ENCODE measurements at regions not wholly inside any gene's neighbourhood (a gene's known extent, or its start where the extent isn't known, plus 50 kb on each side); places are given as distances from the start of the nearest gene placed in this dataset.

DNA sequence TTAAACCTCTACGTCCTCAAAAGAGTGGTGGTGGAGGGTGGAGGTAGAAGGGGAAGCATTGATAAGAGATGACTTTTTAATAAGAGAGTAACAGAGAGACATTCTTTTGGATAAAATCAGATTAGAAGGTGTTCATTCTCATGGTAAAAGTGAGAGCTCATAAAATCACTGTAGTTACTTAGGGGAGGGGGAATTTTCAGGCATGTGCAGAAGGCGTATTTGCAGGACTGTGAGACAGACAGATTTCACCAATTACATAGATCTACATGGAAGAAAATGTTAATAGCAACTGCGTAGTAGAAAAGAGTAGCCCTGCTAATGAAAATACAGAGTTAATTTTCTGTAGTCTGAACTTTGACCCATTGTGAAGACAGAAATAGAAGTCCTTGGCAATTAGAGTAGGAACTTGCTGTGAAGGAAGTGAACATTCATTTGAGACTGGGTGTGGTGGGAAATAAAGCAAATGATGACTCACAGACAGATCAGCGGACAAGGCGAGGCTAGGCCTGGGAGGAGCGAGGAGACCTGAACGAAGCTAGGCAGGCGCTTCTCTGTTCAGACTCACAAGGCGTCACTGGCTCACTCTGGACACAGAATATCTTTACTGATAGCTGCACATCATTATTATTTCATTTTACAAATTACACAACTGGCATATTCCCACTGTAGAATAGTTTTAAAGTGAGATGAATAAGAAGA, 57.2 kb upstream of the FAM9C start:
- Histone ChIP-seq H3K36me3 (no peaks in the 10 kb centered on the region), H3K9me3 (no peaks in the 10 kb centered on the region), H3K4me3 (ENCODE audit: low read depth, low read length) (no peak overlapping the region), H3K4me1 (no peaks in the 10 kb centered on the region), H3K27me3 (no peaks in the 10 kb centered on the region)
- DNase-seq = no peak
- TF ChIP-seq, protein P1, sequence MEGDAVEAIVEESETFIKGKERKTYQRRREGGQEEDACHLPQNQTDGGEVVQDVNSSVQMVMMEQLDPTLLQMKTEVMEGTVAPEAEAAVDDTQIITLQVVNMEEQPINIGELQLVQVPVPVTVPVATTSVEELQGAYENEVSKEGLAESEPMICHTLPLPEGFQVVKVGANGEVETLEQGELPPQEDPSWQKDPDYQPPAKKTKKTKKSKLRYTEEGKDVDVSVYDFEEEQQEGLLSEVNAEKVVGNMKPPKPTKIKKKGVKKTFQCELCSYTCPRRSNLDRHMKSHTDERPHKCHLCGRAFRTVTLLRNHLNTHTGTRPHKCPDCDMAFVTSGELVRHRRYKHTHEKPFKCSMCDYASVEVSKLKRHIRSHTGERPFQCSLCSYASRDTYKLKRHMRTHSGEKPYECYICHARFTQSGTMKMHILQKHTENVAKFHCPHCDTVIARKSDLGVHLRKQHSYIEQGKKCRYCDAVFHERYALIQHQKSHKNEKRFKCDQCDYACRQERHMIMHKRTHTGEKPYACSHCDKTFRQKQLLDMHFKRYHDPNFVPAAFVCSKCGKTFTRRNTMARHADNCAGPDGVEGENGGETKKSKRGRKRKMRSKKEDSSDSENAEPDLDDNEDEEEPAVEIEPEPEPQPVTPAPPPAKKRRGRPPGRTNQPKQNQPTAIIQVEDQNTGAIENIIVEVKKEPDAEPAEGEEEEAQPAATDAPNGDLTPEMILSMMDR (IDR thresholded peaks at IDR 0.05; ENCODE audit: low read depth, low read length) = no peak

- DNase-seq = no peak
- H3K9me3 ChIP-seq = no peaks in the 10 kb centered on the region
- TF ChIP-seq, protein P1 (IDR thresholded peaks at IDR 0.05; ENCODE audit: low read depth, low read length) = no peak
- no peak overlapping the region for H3K4me3 ChIP-seq (ENCODE audit: low read depth, low read length)
- H3K27me3 ChIP-seq = no peaks in the 10 kb centered on the region
- no peaks in the 10 kb centered on the region for H3K4me1 ChIP-seq
- no peaks in the 10 kb centered on the region for H3K36me3 ChIP-seq
These were observed 54.7 kb upstream of the FAM9C start for GRCh38 chrX:13099121-13099520.

DNA sequence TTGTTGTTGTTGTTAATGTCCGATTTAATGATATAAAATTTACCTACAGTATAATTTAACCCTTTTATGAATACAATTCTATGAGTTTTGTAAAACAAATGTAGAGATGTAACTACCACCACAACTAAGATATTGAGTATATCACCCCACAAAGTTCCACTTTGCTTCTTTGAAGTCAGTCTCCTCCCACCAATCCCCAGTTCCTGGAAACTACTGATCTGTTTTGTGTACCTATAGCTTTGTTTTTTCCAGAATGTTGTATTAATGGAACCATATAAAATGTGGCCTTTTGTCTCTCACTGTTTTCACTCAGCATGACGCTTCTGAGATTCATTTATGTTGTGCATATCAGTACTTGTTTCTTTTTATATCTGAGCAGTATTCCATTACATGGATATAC, 52.3 kb upstream of the FAM9C start:
- Histone ChIP-seq H3K9me3 (no peaks in the 10 kb centered on the region), H3K36me3 (no peaks in the 10 kb centered on the region), H3K4me3 (ENCODE audit: low read depth, low read length) (no peak overlapping the region), H3K27me3 (no peaks in the 10 kb centered on the region), H3K4me1 (no peaks in the 10 kb centered on the region)
- no peak for DNase-seq
- TF ChIP-seq, protein P1 (IDR thresholded peaks at IDR 0.05; ENCODE audit: low read depth, low read length) = no peak

DNA sequence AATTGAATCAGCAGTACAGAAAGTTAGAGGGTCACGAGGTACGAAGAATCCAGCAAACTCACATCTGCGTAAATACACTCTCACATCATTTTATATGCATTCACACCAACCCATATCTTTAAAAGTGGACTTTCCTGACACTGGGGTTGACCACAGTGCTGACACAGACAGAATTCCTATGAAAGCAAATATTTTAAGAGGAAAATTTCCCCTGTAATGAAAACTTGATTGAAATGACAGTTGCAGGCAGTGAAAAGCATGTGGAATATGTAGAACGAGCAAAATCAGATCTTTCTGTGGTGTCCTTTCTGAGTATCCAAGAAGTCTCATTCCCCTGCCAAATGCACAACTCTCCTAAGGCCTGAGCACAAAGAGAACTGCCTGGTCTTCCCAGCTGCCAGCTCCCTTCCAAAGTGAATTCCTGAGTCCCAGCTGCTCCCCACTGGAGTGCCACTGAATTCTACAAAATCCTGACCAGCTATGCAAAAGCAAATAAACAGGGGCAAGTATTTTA, 50.5 kb upstream of the FAM9C start:
- no peaks in the 10 kb centered on the region for H3K4me1 ChIP-seq
- no peak overlapping the region for H3K4me3 ChIP-seq (ENCODE audit: low read depth, low read length)
- H3K9me3 ChIP-seq = no peaks in the 10 kb centered on the region
- no peaks in the 10 kb centered on the region for H3K27me3 ChIP-seq
- no peak for DNase-seq
- TF ChIP-seq, protein P1 (IDR thresholded peaks at IDR 0.05; ENCODE audit: low read depth, low read length) = no peak
- H3K36me3 ChIP-seq = no peaks in the 10 kb centered on the region

GRCh38 chrX:13094374-13094773, 50.0 kb upstream of the FAM9C start:
- no peaks in the 10 kb centered on the region for H3K4me1 ChIP-seq
- TF ChIP-seq, protein P1 (IDR thresholded peaks at IDR 0.05; ENCODE audit: low read depth, low read length) = no peak
- H3K9me3 ChIP-seq = no peaks in the 10 kb centered on the region
- no peak overlapping the region for H3K4me3 ChIP-seq (ENCODE audit: low read depth, low read length)
- H3K36me3 ChIP-seq = no peaks in the 10 kb centered on the region
- no peak for DNase-seq
- no peaks in the 10 kb centered on the region for H3K27me3 ChIP-seq
